Adrenal gland (tissue), 5 donors: ENCODE measurements at regions not wholly inside any gene's neighbourhood (a gene's known extent, or its start where the extent isn't known, plus 50 kb on each side); places are given as distances from the start of the nearest gene placed in this dataset.
"Not testable (repeated sequence)": the region's sequence is repeated elsewhere in the genome, so short reads cannot be mapped to it uniquely, and the experiment has no call there.

Experiments
- CTCF ChIP-seq, 6 experiments: fragments of 450-650 bp in 4 of 6; fragments of 200-600 bp in 2 of 6; sonication (generic) in 1 of 6; IDR thresholded peaks; 1 replicate in 5 of 6; 2 replicates in 1 of 6; pipeline versions ENCODE4 v1.5.1 to v1.8.0; 2016 to 2021; ENCODE audit warnings: antibody characterized with exemption in 6 of 6, mild to moderate bottlenecking in 2 of 6, moderate library complexity in 1 of 6
- POLR2A ChIP-seq, 2 donors: fragments of 450-650 bp; IDR thresholded peaks; one replicate each; pipeline ENCODE4 v1.6.1; 2017; ENCODE audit warnings: antibody characterized with exemption in 2 of 2, mild to moderate bottlenecking in 2 of 2, moderate library complexity in 1 of 2
- donor health status: DM: no; HTN: no; CAD: no.

- not testable (repeated sequence) for TF ChIP-seq CTCF, POLR2A (IDR thresholded peaks at IDR 0.05)
These were observed 117.4 kb upstream of the TBX3 start for GRCh38 chr12:114801381-114801780.
